ENCODE measurements at regions not wholly inside any gene's neighbourhood (a gene's known extent, or its start where the extent isn't known, plus 50 kb on each side); places are given as distances from the start of the nearest gene placed in this dataset.

- TF ChIP-seq, protein P1, sequence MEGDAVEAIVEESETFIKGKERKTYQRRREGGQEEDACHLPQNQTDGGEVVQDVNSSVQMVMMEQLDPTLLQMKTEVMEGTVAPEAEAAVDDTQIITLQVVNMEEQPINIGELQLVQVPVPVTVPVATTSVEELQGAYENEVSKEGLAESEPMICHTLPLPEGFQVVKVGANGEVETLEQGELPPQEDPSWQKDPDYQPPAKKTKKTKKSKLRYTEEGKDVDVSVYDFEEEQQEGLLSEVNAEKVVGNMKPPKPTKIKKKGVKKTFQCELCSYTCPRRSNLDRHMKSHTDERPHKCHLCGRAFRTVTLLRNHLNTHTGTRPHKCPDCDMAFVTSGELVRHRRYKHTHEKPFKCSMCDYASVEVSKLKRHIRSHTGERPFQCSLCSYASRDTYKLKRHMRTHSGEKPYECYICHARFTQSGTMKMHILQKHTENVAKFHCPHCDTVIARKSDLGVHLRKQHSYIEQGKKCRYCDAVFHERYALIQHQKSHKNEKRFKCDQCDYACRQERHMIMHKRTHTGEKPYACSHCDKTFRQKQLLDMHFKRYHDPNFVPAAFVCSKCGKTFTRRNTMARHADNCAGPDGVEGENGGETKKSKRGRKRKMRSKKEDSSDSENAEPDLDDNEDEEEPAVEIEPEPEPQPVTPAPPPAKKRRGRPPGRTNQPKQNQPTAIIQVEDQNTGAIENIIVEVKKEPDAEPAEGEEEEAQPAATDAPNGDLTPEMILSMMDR (IDR thresholded peaks at IDR 0.05) = no peak
- TF ChIP-seq POLR2A (IDR thresholded peaks at IDR 0.05) = no peak
Observed at GRCh38 chr6:82818727-82819126, 246.9 kb downstream of the UBE3D start.
